ENCODE measurements at regions not wholly inside any gene's neighbourhood (a gene's known extent, or its start where the extent isn't known, plus 50 kb on each side); places are given as distances from the start of the nearest gene placed in this dataset.
"Not testable (repeated sequence)": the region's sequence is repeated elsewhere in the genome, so short reads cannot be mapped to it uniquely, and the experiment has no call there.

- Histone ChIP-seq H3K4me3 (ENCODE audit: low read length) (no peak overlapping the region), H3K4me1 (ENCODE audit: control insufficient read depth in 2 of 2, insufficient read depth in 2 of 2, low read length in 2 of 2) (no peaks in the 10 kb centered on the region), H3K27me3 (ENCODE audit: control insufficient read depth in 2 of 2, insufficient read depth in 2 of 2, low read length in 2 of 2) (no peaks in the 10 kb centered on the region), H3K9me3 (ENCODE audit: control insufficient read depth in 2 of 3, low read length in 3 of 3) (no peaks in the 10 kb centered on the region), H3K36me3 (ENCODE audit: control insufficient read depth in 2 of 3, insufficient read depth in 3 of 3, low read length in 3 of 3) (no peaks in the 10 kb centered on the region), H3K27ac (ENCODE audit: low read depth, low read length) (no peak overlapping the region)
- POLR2A ChIA-PET = no interaction called here
- ATAC-seq (no peak), DNase-seq (no peak)
- H3K36me3 Mint-ChIP-seq = no peaks in the 10 kb centered on the region
- H3K9me3 Mint-ChIP-seq = peaks cover 0 to 2% (median 0%) of the 10 kb centered on the region in 11 donors
- intact Hi-C loops (cut with micrococcal nuclease) = no loop called here
- H3K27me3 Mint-ChIP-seq = peaks cover 2 to 24% (median 19%) of the 10 kb centered on the region in 5 donors
- H3K27ac Mint-ChIP-seq = no peak overlapping the region
- no peak overlapping the region for H3K4me3 Mint-ChIP-seq
- no peaks in the 10 kb centered on the region for H3K4me1 Mint-ChIP-seq
- CTCF ChIA-PET = no interaction called here
These were observed 249.0 kb downstream of the MEF2C start for GRCh38 chr5:88634014-88634413.

GRCh38 chr5:88622890-88623289 lies 260.1 kb downstream of the MEF2C start:
- peaks cover 0 to 30% (median 12%) of the 10 kb centered on the region in 11 donors for H3K9me3 Mint-ChIP-seq
- ATAC-seq; POLR2A ChIA-PET; H3K9me3 ChIP-seq (ENCODE audit: control insufficient read depth in 2 of 3, low read length in 3 of 3); intact Hi-C loops (cut with micrococcal nuclease); H3K4me1 ChIP-seq (ENCODE audit: control insufficient read depth in 2 of 2, insufficient read depth in 2 of 2, low read length in 2 of 2); H3K4me3 ChIP-seq (ENCODE audit: low read length); H3K36me3 Mint-ChIP-seq; DNase-seq; H3K27me3 ChIP-seq (ENCODE audit: control insufficient read depth in 2 of 2, insufficient read depth in 2 of 2, low read length in 2 of 2); H3K4me3 Mint-ChIP-seq; H3K27ac ChIP-seq (ENCODE audit: low read depth, low read length); H3K27ac Mint-ChIP-seq; H3K36me3 ChIP-seq (ENCODE audit: control insufficient read depth in 2 of 3, insufficient read depth in 3 of 3, low read length in 3 of 3); CTCF ChIA-PET; H3K4me1 Mint-ChIP-seq: not testable (repeated sequence)
- H3K27me3 Mint-ChIP-seq = peaks cover 0 to 28% (median 16%) of the 10 kb centered on the region in 5 donors

GRCh38 chr5:88615767-88616166 lies 267.2 kb downstream of the MEF2C start:
- H3K27me3 ChIP-seq (ENCODE audit: control insufficient read depth in 2 of 2, insufficient read depth in 2 of 2, low read length in 2 of 2); H3K36me3 Mint-ChIP-seq; ATAC-seq; H3K27ac Mint-ChIP-seq; H3K9me3 ChIP-seq (ENCODE audit: control insufficient read depth in 2 of 3, low read length in 3 of 3); CTCF ChIA-PET; H3K4me3 Mint-ChIP-seq; H3K27ac ChIP-seq (ENCODE audit: low read depth, low read length); H3K4me3 ChIP-seq (ENCODE audit: low read length); POLR2A ChIA-PET; H3K4me1 Mint-ChIP-seq; H3K36me3 ChIP-seq (ENCODE audit: control insufficient read depth in 2 of 3, insufficient read depth in 3 of 3, low read length in 3 of 3); intact Hi-C loops (cut with micrococcal nuclease); H3K4me1 ChIP-seq (ENCODE audit: control insufficient read depth in 2 of 2, insufficient read depth in 2 of 2, low read length in 2 of 2); DNase-seq: not testable (repeated sequence)
- H3K9me3 Mint-ChIP-seq = peaks cover 4 to 36% (median 12%) of the 10 kb centered on the region in 11 donors
- peaks cover 0 to 15% (median 10%) of the 10 kb centered on the region in 5 donors for H3K27me3 Mint-ChIP-seq

DNA sequence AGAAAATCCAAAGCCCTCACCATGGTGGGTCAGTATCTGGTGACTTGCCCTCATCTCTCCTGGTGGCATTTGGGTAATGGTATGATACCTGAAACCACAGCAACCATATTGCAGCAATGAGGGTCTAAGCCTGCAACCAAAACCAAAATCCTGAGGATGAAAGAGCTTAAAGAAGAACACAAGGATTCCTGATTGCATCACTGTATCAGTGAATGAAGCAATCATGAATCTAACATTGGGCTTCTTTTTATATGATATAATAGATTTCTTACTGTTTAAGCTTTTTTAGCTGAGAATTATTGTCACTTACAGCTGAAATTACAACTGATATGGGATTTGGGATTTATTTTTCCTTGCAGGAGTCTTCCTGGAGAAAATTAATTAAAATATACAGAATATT lies 269.9 kb downstream of the MEF2C start:
- Histone ChIP-seq H3K27ac (ENCODE audit: low read depth, low read length) (no peak overlapping the region), H3K36me3 (ENCODE audit: control insufficient read depth in 2 of 3, insufficient read depth in 3 of 3, low read length in 3 of 3) (no peaks in the 10 kb centered on the region), H3K9me3 (ENCODE audit: control insufficient read depth in 2 of 3, low read length in 3 of 3) (no peaks in the 10 kb centered on the region), H3K4me3 (ENCODE audit: low read length) (no peak overlapping the region), H3K4me1 (ENCODE audit: control insufficient read depth in 2 of 2, insufficient read depth in 2 of 2, low read length in 2 of 2) (no peaks in the 10 kb centered on the region), H3K27me3 (ENCODE audit: control insufficient read depth in 2 of 2, insufficient read depth in 2 of 2, low read length in 2 of 2) (no peaks in the 10 kb centered on the region)
- intact Hi-C loops (cut with micrococcal nuclease) = no loop called here
- peaks cover 0 to 1% (median 0%) of the 10 kb centered on the region in 7 donors for H3K4me1 Mint-ChIP-seq
- DNase-seq (no peak), ATAC-seq (no peak)
- CTCF ChIA-PET = no interaction called here
- H3K36me3 Mint-ChIP-seq = no peaks in the 10 kb centered on the region
- peaks cover 0 to 17% (median 7%) of the 10 kb centered on the region in 11 donors for H3K9me3 Mint-ChIP-seq
- POLR2A ChIA-PET = no interaction called here
- peaks cover 2 to 21% (median 15%) of the 10 kb centered on the region in 5 donors for H3K27me3 Mint-ChIP-seq
- no peak overlapping the region for H3K27ac Mint-ChIP-seq
- no peak overlapping the region for H3K4me3 Mint-ChIP-seq

DNA sequence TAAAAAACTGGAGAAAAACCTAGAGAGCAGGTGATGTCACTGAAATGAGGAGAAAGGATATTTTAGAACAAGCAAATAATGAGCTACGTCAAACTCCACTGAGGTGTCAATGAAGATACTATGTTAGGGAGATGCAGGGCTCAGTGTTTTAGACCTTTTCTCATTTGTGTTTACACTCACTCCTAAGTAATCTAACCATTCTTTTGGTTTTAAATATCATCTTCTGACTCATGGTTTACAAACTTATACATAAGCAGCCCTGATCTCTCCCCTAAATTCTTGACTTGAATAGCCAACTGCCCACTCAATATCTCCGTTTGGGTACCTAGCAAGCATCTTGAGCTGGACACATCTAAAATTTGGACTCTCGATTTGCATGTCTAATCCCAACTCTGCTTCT lies 272.4 kb downstream of the MEF2C start:
- ChIA-PET POLR2A (no interaction called here), CTCF (no interaction called here)
- Mint-ChIP-seq H3K27ac (no peak overlapping the region), H3K27me3 (peaks cover 2 to 26% (median 19%) of the 10 kb centered on the region in 5 donors), H3K36me3 (no peaks in the 10 kb centered on the region), H3K4me1 (peaks cover 0 to 1% (median 0%) of the 10 kb centered on the region in 7 donors), H3K9me3 (peaks cover 0 to 10% (median 4%) of the 10 kb centered on the region in 11 donors), H3K4me3 (no peak overlapping the region)
- Histone ChIP-seq H3K4me1 (ENCODE audit: control insufficient read depth in 2 of 2, insufficient read depth in 2 of 2, low read length in 2 of 2) (no peaks in the 10 kb centered on the region), H3K27ac (ENCODE audit: low read depth, low read length) (no peak overlapping the region), H3K27me3 (ENCODE audit: control insufficient read depth in 2 of 2, insufficient read depth in 2 of 2, low read length in 2 of 2) (no peaks in the 10 kb centered on the region), H3K9me3 (ENCODE audit: control insufficient read depth in 2 of 3, low read length in 3 of 3) (no peaks in the 10 kb centered on the region), H3K4me3 (ENCODE audit: low read length) (no peak overlapping the region), H3K36me3 (ENCODE audit: control insufficient read depth in 2 of 3, insufficient read depth in 3 of 3, low read length in 3 of 3) (no peaks in the 10 kb centered on the region)
- no peak for ATAC-seq
- intact Hi-C loops (cut with micrococcal nuclease) = no loop called here
- DNase-seq = no peak

- no peaks in the 10 kb centered on the region for H3K36me3 Mint-ChIP-seq
- no peak overlapping the region for H3K4me3 ChIP-seq (ENCODE audit: low read length)
- no peak overlapping the region for H3K4me3 Mint-ChIP-seq
- ChIA-PET CTCF (no interaction called here), POLR2A (no interaction called here)
- ATAC-seq (no peak), DNase-seq (no peak)
- no peak overlapping the region for H3K27ac Mint-ChIP-seq
- peaks cover 0 to 2% (median 0%) of the 10 kb centered on the region in 11 donors for H3K9me3 Mint-ChIP-seq
- no peak overlapping the region for H3K27ac ChIP-seq (ENCODE audit: low read depth, low read length)
- H3K27me3 ChIP-seq (ENCODE audit: control insufficient read depth in 2 of 2, insufficient read depth in 2 of 2, low read length in 2 of 2) = no peaks in the 10 kb centered on the region
- no peaks in the 10 kb centered on the region for H3K4me1 ChIP-seq (ENCODE audit: control insufficient read depth in 2 of 2, insufficient read depth in 2 of 2, low read length in 2 of 2)
- peaks cover 2 to 27% (median 23%) of the 10 kb centered on the region in 5 donors for H3K27me3 Mint-ChIP-seq
- peaks cover 0 to 1% (median 0%) of the 10 kb centered on the region in 7 donors for H3K4me1 Mint-ChIP-seq
- H3K36me3 ChIP-seq (ENCODE audit: control insufficient read depth in 2 of 3, insufficient read depth in 3 of 3, low read length in 3 of 3) = no peaks in the 10 kb centered on the region
- no peaks in the 10 kb centered on the region for H3K9me3 ChIP-seq (ENCODE audit: control insufficient read depth in 2 of 3, low read length in 3 of 3)
- intact Hi-C loops (cut with micrococcal nuclease) = no loop called here
These were observed 275.5 kb downstream of the MEF2C start for GRCh38 chr5:88607492-88607891.

GRCh38 chr5:88606626-88607025 lies 276.4 kb downstream of the MEF2C start:
- Mint-ChIP-seq H3K4me1 (peaks cover 0 to 4% (median 0%) of the 10 kb centered on the region in 7 donors), H3K36me3 (peaks cover 0 to 3% (median 0%) of the 10 kb centered on the region in 5 donors)

More at GRCh38 chr5:88606626-88607025, 276.4 kb downstream of the MEF2C start:
- no peak overlapping the region for H3K27ac ChIP-seq (ENCODE audit: low read depth, low read length)
- H3K4me1 ChIP-seq (ENCODE audit: control insufficient read depth in 2 of 2, insufficient read depth in 2 of 2, low read length in 2 of 2) = no peaks in the 10 kb centered on the region
- ChIA-PET CTCF (no interaction called here), POLR2A (no interaction called here)
- DNase-seq = no peak
- no peaks in the 10 kb centered on the region for H3K27me3 ChIP-seq (ENCODE audit: control insufficient read depth in 2 of 2, insufficient read depth in 2 of 2, low read length in 2 of 2)
- Mint-ChIP-seq H3K4me3 (no peak overlapping the region), H3K27me3 (peaks cover 5 to 34% (median 18%) of the 10 kb centered on the region in 5 donors), H3K27ac (no peak overlapping the region), H3K9me3 (peaks cover 0 to 8% (median 2%) of the 10 kb centered on the region in 11 donors)
- no peaks in the 10 kb centered on the region for H3K36me3 ChIP-seq (ENCODE audit: control insufficient read depth in 2 of 3, insufficient read depth in 3 of 3, low read length in 3 of 3)
- intact Hi-C loops (cut with micrococcal nuclease) = no loop called here
- H3K9me3 ChIP-seq (ENCODE audit: control insufficient read depth in 2 of 3, low read length in 3 of 3) = no peaks in the 10 kb centered on the region
- no peak for ATAC-seq
- H3K4me3 ChIP-seq (ENCODE audit: low read length) = no peak overlapping the region

All from naive thymus-derived CD4-positive, alpha-beta T cell (primary cell).